ENCODE measurements at regions not wholly inside any gene's neighbourhood (a gene's known extent, or its start where the extent isn't known, plus 50 kb on each side); places are given as distances from the start of the nearest gene placed in this dataset.

DNA sequence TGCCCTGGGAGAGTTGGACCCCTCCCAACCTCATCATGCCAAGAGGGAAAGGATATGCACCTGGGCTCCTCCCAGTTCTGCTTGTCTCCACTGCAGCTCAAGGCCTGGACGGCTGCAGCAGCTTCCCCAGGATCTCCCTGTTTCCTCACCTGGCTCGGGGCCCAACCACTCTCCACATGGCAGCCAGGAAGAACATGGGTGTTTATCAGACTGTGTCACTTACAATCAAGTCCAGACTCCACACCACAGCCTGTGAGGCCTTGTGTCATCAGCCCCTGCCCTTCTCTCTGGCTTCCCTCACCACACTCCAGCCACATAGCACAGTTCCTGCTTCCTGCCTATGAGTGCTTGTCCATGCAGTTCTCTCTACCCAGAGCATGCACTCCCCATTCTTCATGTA lies 534.4 kb downstream of the EPHB1 start:
- intact Hi-C loops (cut with DNase I; ENCODE audit: low total_unique reads), result no loop called here
- WGBS, 5 donors, result 13 to 26% (median 18%) methylated on average over 2 of the region's 2 CpGs
- DNase-seq, result peak; percentile 81

GRCh38 chr3:135337192-135337591 lies 542.1 kb downstream of the EPHB1 start:
- no peak for DNase-seq
- Histone ChIP-seq H3K4me1 (no peaks in the 10 kb centered on the region), H3K27me3 (replicated peaks in 1 of 7) (no peaks in the 10 kb centered on the region), H3K27ac (no peak overlapping the region), H3K36me3 (no peaks in the 10 kb centered on the region), H3K4me3 (no peak overlapping the region), H3K9me3 (peaks cover 0 to 9% (median 3%) of the 10 kb centered on the region in 8 donors)
- TF ChIP-seq, protein P1, sequence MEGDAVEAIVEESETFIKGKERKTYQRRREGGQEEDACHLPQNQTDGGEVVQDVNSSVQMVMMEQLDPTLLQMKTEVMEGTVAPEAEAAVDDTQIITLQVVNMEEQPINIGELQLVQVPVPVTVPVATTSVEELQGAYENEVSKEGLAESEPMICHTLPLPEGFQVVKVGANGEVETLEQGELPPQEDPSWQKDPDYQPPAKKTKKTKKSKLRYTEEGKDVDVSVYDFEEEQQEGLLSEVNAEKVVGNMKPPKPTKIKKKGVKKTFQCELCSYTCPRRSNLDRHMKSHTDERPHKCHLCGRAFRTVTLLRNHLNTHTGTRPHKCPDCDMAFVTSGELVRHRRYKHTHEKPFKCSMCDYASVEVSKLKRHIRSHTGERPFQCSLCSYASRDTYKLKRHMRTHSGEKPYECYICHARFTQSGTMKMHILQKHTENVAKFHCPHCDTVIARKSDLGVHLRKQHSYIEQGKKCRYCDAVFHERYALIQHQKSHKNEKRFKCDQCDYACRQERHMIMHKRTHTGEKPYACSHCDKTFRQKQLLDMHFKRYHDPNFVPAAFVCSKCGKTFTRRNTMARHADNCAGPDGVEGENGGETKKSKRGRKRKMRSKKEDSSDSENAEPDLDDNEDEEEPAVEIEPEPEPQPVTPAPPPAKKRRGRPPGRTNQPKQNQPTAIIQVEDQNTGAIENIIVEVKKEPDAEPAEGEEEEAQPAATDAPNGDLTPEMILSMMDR (IDR thresholded peaks at IDR 0.05 in 8 of 11, conservative IDR thresholded peaks at IDR 0.05 in 3 of 11), result no peak
- TF ChIP-seq POLR2AphosphoS5 (IDR thresholded peaks at IDR 0.05) (no peak), POLR2A (IDR thresholded peaks at IDR 0.05) (no peak)
- intact Hi-C loops (cut with DNase I; ENCODE audit: low total_unique reads), result no loop called here
- 0 to 76% (median 56%) methylated on average over 1 of the region's 1 CpG for WGBS, 5 donors

More for the DNA sequence above, 534.4 kb downstream of the EPHB1 start:
- Histone ChIP-seq H3K9me3 (no peaks in the 10 kb centered on the region), H3K27ac (no peak overlapping the region), H3K36me3 (no peaks in the 10 kb centered on the region), H3K27me3 (replicated peaks in 1 of 7) (peaks cover 0 to 2% (median 0%) of the 10 kb centered on the region in 7 donors), H3K4me1 (no peaks in the 10 kb centered on the region), H3K4me3 (no peak overlapping the region)
- TF ChIP-seq, protein P1 (IDR thresholded peaks at IDR 0.05 in 8 of 11, conservative IDR thresholded peaks at IDR 0.05 in 3 of 11), result no peak
- TF ChIP-seq POLR2A (IDR thresholded peaks at IDR 0.05) (no peak), POLR2AphosphoS5 (IDR thresholded peaks at IDR 0.05) (peak; percentile 15 to 78 (median 72))

DNA sequence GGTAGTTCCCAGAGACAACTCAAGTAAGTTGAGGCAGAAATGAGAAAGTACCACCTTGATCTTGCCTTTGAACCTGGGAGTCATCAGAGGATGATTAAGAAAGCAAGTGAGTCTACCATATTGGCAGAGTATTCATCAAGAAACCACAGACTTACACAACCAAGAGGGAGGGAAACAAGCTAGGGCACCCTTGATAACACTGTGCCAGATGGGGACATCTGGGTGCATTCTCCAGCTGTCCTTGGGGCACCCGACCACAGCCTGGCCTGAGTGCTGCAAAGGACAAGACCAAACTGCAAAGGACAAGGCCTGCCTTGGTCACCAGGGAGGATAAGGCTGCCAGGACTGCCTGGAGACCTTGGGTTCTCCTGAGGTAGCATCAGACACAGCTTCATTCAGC lies 553.6 kb downstream of the EPHB1 start:
- no peak overlapping the region for H3K4me3 ChIP-seq
- H3K27me3 ChIP-seq (replicated peaks in 1 of 7), result no peaks in the 10 kb centered on the region
- TF ChIP-seq, protein P1 (IDR thresholded peaks at IDR 0.05 in 8 of 11, conservative IDR thresholded peaks at IDR 0.05 in 3 of 11), result no peak
- TF ChIP-seq POLR2AphosphoS5 (IDR thresholded peaks at IDR 0.05) (no peak), POLR2A (IDR thresholded peaks at IDR 0.05) (no peak)
- no peaks in the 10 kb centered on the region for H3K36me3 ChIP-seq
- intact Hi-C loops (cut with DNase I; ENCODE audit: low total_unique reads), result no loop called here
- no peak for DNase-seq
- H3K9me3 ChIP-seq, result no peaks in the 10 kb centered on the region
- WGBS, 5 donors, result 0 to 71% (median 40%) methylated on average over 1 of the region's 1 CpG
- H3K4me1 ChIP-seq, result no peaks in the 10 kb centered on the region
- H3K27ac ChIP-seq, result no peak overlapping the region

DNA sequence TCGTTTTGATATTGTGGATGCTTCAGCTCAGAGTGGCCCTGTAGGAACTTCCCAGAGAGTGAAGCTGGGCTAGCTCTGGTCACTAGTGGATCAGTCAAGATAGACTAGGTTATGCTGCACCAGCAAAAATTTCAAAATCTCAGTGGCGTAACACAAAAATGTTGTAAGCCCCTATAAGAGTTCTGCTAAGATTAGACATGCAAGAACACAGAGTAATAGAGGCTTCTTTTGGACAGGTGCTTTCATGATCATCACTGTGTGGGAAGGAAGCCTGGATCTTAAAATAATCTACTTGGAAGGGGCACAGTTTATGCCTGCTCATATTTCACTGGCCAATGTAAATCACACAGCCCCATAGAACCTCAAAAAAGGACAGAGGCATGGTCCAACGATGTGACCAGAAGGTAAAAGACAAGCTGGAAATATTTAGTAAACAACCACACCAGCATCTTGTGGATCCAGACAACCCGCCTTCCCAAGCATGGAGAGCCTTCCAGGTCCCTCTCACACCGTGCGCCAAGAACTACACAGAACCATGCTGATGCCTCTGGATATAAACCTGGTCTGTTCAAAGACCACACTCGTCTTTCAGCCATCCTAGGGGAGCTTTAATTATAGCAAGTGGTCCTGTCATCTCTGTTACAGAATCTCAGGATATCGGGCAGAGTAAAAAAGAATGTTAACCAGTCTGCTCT lies 554.3 kb downstream of the EPHB1 start:
- H3K4me1 ChIP-seq, result no peaks in the 10 kb centered on the region
- H3K9me3 ChIP-seq, result peaks cover 0 to 3% (median 1%) of the 10 kb centered on the region in 8 donors
- 68 to 91% (median 77%) methylated on average over 8 of the region's 8 CpGs for WGBS, 5 donors
- H3K27ac ChIP-seq, result no peak overlapping the region
- no peaks in the 10 kb centered on the region for H3K27me3 ChIP-seq (replicated peaks in 1 of 7)
- no peak for DNase-seq
- no peak overlapping the region for H3K4me3 ChIP-seq
- intact Hi-C loops (cut with DNase I; ENCODE audit: low total_unique reads), result no loop called here
- TF ChIP-seq POLR2A (IDR thresholded peaks at IDR 0.05) (no peak), POLR2AphosphoS5 (IDR thresholded peaks at IDR 0.05) (no peak)
- TF ChIP-seq, protein P1 (IDR thresholded peaks at IDR 0.05 in 8 of 11, conservative IDR thresholded peaks at IDR 0.05 in 3 of 11), result no peak
- no peaks in the 10 kb centered on the region for H3K36me3 ChIP-seq

All from spleen (tissue), 11 donors.